ENCODE measurements at regions not wholly inside any gene's neighbourhood (a gene's known extent, or its start where the extent isn't known, plus 50 kb on each side); places are given as distances from the start of the nearest gene placed in this dataset.
"Not testable (repeated sequence)": the region's sequence is repeated elsewhere in the genome, so short reads cannot be mapped to it uniquely, and the experiment has no call there.

- POLR2A ChIA-PET; in situ Hi-C loops (cut with MboI); H3K79me2 ChIP-seq (ENCODE audit: control insufficient read depth, insufficient read depth, low read length); ATAC-seq; RAD21 ChIA-PET (ENCODE audit: unreplicated experiment); SMC1A ChIA-PET (ENCODE audit: uncharacterized antibody, unreplicated experiment); H3K4me1 ChIP-seq (ENCODE audit: control insufficient read depth, insufficient read depth, low read length); H3K27me3 ChIP-seq (replicated peaks in 1 of 2; ENCODE audit: control insufficient read depth in 2 of 2, insufficient read depth in 2 of 2, low read length in 1 of 2); H2AFZ ChIP-seq (ENCODE audit: control insufficient read depth, low read depth, low read length); H3K9ac ChIP-seq (ENCODE audit: control insufficient read depth, insufficient read depth, low read length); H3K9me3 ChIP-seq (replicated peaks; ENCODE audit: control insufficient read depth, insufficient read depth, low read length); H3K36me3 ChIP-seq (ENCODE audit: control insufficient read depth in 2 of 2, insufficient read depth in 2 of 2, low read length in 1 of 2); H4K20me1 ChIP-seq (ENCODE audit: control insufficient read depth, insufficient read depth); BruUV-seq (replicated peaks); H3K27ac ChIP-seq (ENCODE audit: control insufficient read depth, insufficient read depth); CTCF ChIA-PET; intact Hi-C loops (cut with micrococcal nuclease; ENCODE audit: unreplicated experiment); FAIRE-seq; H3K4me2 ChIP-seq (ENCODE audit: control insufficient read depth, insufficient read depth); H3K4me3 ChIP-seq; DNase-seq (ENCODE audit: low read depth, low spot score): not testable (repeated sequence)
- 30% methylated on average over 3 of the region's 3 CpGs for WGBS (ENCODE audit: insufficient coverage, insufficient replicate concordance, low lambda C conversion rate, missing lambda C conversion rate)
These were observed 94.9 kb downstream of the ARHGAP11B start for GRCh38 chr15:30720825-30721224.

DNA sequence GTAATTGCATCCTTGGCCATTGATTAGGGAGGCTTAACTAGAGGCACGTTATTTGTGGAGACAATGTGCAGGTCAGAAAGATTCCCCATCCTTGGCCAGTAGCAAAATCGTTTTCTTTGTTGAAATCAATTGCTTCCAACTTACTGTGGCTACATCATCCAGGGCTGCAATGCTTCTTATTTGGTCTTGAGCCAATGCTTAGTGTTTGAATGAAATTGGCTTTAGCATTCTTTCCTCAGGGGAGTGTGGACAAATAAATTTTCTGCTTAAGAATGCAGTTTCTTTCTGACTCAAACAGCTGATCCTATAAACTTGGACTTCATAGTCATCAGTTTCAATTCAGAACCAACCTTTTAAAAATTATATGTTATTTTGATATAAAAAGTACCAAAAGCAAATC is 95.6 kb downstream of the ARHGAP11B start:
- H3K4me1 ChIP-seq (ENCODE audit: control insufficient read depth, insufficient read depth, low read length); RAD21 ChIA-PET (ENCODE audit: unreplicated experiment); H3K79me2 ChIP-seq (ENCODE audit: control insufficient read depth, insufficient read depth, low read length); POLR2A ChIA-PET; intact Hi-C loops (cut with micrococcal nuclease; ENCODE audit: unreplicated experiment); H3K27me3 ChIP-seq (replicated peaks in 1 of 2; ENCODE audit: control insufficient read depth in 2 of 2, insufficient read depth in 2 of 2, low read length in 1 of 2); H3K4me2 ChIP-seq (ENCODE audit: control insufficient read depth, insufficient read depth); ATAC-seq; H3K27ac ChIP-seq (ENCODE audit: control insufficient read depth, insufficient read depth); H2AFZ ChIP-seq (ENCODE audit: control insufficient read depth, low read depth, low read length); H3K9ac ChIP-seq (ENCODE audit: control insufficient read depth, insufficient read depth, low read length); DNase-seq (ENCODE audit: low read depth, low spot score); H3K36me3 ChIP-seq (ENCODE audit: control insufficient read depth in 2 of 2, insufficient read depth in 2 of 2, low read length in 1 of 2); H3K4me3 ChIP-seq; in situ Hi-C loops (cut with MboI); CTCF ChIA-PET; H3K9me3 ChIP-seq (replicated peaks; ENCODE audit: control insufficient read depth, insufficient read depth, low read length); FAIRE-seq; BruUV-seq (replicated peaks); H4K20me1 ChIP-seq (ENCODE audit: control insufficient read depth, insufficient read depth); SMC1A ChIA-PET (ENCODE audit: uncharacterized antibody, unreplicated experiment): not testable (repeated sequence)
- WGBS (ENCODE audit: insufficient coverage, insufficient replicate concordance, low lambda C conversion rate, missing lambda C conversion rate), result 100% methylated on average over 2 of the region's 2 CpGs
